ENCODE measurements at regions not wholly inside any gene's neighbourhood (a gene's known extent, or its start where the extent isn't known, plus 50 kb on each side); places are given as distances from the start of the nearest gene placed in this dataset.

- no peak for TF ChIP-seq YY1 (IDR thresholded peaks at IDR 0.05; ENCODE audit: insufficient read depth, insufficient read length)
- TF ChIP-seq ZNF274 (IDR thresholded peaks at IDR 0.05; ENCODE audit: low read depth, low read length) = no peak
Observed at GRCh38 chr2:104321796-104322349, 532.0 kb upstream of the POU3F3 start.
